ENCODE measurements at regions not wholly inside any gene's neighbourhood (a gene's known extent, or its start where the extent isn't known, plus 50 kb on each side); places are given as distances from the start of the nearest gene placed in this dataset.

GRCh38 chr9:13721481-13722235, 442.2 kb upstream of the MPDZ start:
- H3K27me3 ChIP-seq: no peaks in the 10 kb centered on the region
- 68 to 78% (median 70%) methylated on average over 1 of the region's 1 CpG for WGBS, 5 donors
- no peaks in the 10 kb centered on the region for H3K9me3 ChIP-seq
- intact Hi-C loops (cut with DNase I; ENCODE audit: low total_unique reads): no loop called here
- H3K4me1 ChIP-seq: peaks cover 0 to 11% (median 3%) of the 10 kb centered on the region in 4 donors
- H3K36me3 ChIP-seq: no peaks in the 10 kb centered on the region
- TF ChIP-seq CTCF (IDR thresholded peaks at IDR 0.05): no peak
- TF ChIP-seq EP300 (IDR thresholded peaks at IDR 0.05): no peak
- TF ChIP-seq POLR2AphosphoS5 (IDR thresholded peaks at IDR 0.05): no peak
- TF ChIP-seq POLR2A (IDR thresholded peaks at IDR 0.05): no peak
- no peak overlapping the region for H3K27ac ChIP-seq
- DNase-seq: no peak
- H3K4me3 ChIP-seq: no peak overlapping the region

GRCh38 chr9:13719981-13720676, 440.6 kb upstream of the MPDZ start:
- TF ChIP-seq POLR2AphosphoS5 (IDR thresholded peaks at IDR 0.05) (no peak), CTCF (IDR thresholded peaks at IDR 0.05) (no peak), EP300 (IDR thresholded peaks at IDR 0.05) (no peak), POLR2A (IDR thresholded peaks at IDR 0.05) (no peak)
- Histone ChIP-seq H3K9me3 (no peaks in the 10 kb centered on the region), H3K4me3 (no peak overlapping the region), H3K27ac (no peak overlapping the region), H3K27me3 (no peaks in the 10 kb centered on the region), H3K36me3 (no peaks in the 10 kb centered on the region), H3K4me1 (peaks cover 0 to 14% (median 5%) of the 10 kb centered on the region in 4 donors)
- intact Hi-C loops (cut with DNase I; ENCODE audit: low total_unique reads): no loop called here
- WGBS, 5 donors: 64 to 82% (median 69%) methylated on average over 6 of the region's 6 CpGs
- peak in 1 of 2 donors; percentile 20 for DNase-seq

GRCh38 chr9:13719446-13719845, 440.0 kb upstream of the MPDZ start:
- DNase-seq: no peak
- H3K36me3 ChIP-seq: no peaks in the 10 kb centered on the region
- TF ChIP-seq EP300 (IDR thresholded peaks at IDR 0.05): no peak
- no peak for TF ChIP-seq POLR2A (IDR thresholded peaks at IDR 0.05)
- no peak for TF ChIP-seq CTCF (IDR thresholded peaks at IDR 0.05)
- TF ChIP-seq POLR2AphosphoS5 (IDR thresholded peaks at IDR 0.05): no peak
- H3K27me3 ChIP-seq: no peaks in the 10 kb centered on the region
- 38 to 81% (median 75%) methylated on average over 1 of the region's 1 CpG for WGBS, 5 donors
- H3K27ac ChIP-seq: no peak overlapping the region
- intact Hi-C loops (cut with DNase I; ENCODE audit: low total_unique reads): no loop called here
- H3K9me3 ChIP-seq: no peaks in the 10 kb centered on the region
- H3K4me3 ChIP-seq: no peak overlapping the region
- H3K4me1 ChIP-seq: peaks cover 0 to 14% (median 5%) of the 10 kb centered on the region in 4 donors

GRCh38 chr9:13718539-13718938, 439.0 kb upstream of the MPDZ start:
- Histone ChIP-seq H3K27me3 (no peaks in the 10 kb centered on the region), H3K4me3 (no peak overlapping the region), H3K27ac (no peak overlapping the region), H3K9me3 (no peaks in the 10 kb centered on the region), H3K36me3 (no peaks in the 10 kb centered on the region), H3K4me1 (peaks cover 0 to 14% (median 5%) of the 10 kb centered on the region in 4 donors)
- 82 to 99% (median 94%) methylated on average over 5 of the region's 5 CpGs for WGBS, 5 donors
- TF ChIP-seq POLR2A (IDR thresholded peaks at IDR 0.05): no peak
- no peak for TF ChIP-seq POLR2AphosphoS5 (IDR thresholded peaks at IDR 0.05)
- intact Hi-C loops (cut with DNase I; ENCODE audit: low total_unique reads): no loop called here
- no peak for DNase-seq

Measured in stomach (tissue), 8 donors.